CD4-positive, alpha-beta T cell treated with Interleukin-4 for 1 hour (primary cell): ENCODE measurements at regions not wholly inside any gene's neighbourhood (a gene's known extent, or its start where the extent isn't known, plus 50 kb on each side); places are given as distances from the start of the nearest gene placed in this dataset.
A peak's percentile ranks its signal among the peaks of the same experiment; 100 is the strongest.
"Not testable (repeated sequence)": the region's sequence is repeated elsewhere in the genome, so short reads cannot be mapped to it uniquely, and the experiment has no call there.

Experiments
- DNase-seq, 2 donors: peaks; one replicate each; pipeline ENCODE4 v3.0.0-alpha.2; 2020 to 2022

DNA sequence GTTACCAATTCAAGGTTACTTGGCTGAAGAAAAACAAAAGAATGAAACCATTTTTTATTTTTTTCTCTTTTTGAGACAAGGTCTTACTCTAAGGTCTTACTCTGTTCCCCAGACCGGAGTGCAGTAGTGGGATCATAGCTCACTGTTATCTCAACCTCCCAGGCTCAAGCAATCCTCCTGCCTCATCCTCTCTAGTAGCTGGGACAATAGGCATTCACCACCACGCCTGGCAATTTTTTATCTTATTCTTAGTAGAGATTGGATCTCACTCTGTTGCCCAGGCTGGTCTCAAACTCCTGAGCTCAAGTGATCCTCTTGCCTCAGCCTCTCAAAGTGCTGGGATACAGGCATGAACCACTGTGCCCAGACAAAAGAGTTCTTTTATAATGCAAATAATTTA, 3732.0 kb upstream of the OR11H1 start:
- not testable (repeated sequence) for DNase-seq

DNA sequence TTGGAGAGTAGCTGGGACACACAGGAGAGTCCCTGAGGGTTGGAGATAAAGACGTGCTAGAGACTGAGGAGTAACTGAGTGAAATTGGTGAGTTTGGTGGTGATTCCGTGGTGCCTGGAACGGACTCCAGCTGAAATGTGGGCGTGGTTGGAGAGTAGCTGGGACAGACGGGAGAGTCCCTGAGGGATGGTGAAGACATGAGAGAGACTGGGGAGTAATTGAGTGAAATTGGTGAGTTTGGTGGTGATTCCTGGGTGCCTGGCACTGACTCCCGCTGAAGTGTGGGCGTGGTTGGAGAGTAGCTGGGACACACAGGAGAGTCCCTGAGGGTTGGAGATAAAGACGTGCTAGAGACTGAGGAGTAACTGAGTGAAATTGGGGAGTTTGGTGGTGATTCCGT, 3712.5 kb upstream of the OR11H1 start:
- peak in 1 of 2 donors; percentile 11 for DNase-seq

DNA sequence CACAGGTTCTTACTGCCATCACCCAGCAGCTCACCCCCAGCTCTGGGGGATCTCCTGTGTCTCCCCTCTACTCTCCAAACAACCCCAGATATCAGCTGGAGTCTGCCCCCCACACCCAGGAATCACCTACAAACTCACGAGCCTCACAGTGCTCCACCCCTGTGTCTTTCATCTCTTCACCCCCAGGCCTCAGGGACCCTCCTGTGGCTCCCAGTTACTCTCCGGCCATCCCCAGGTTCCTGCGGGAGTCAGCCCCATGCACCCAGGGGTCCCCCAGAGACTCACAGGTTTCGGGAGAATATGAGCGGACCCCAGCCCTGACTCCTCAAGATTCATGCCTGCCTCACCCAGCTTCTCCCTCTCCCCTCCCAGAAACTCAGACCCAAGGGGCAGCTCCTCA, 3709.1 kb upstream of the OR11H1 start:
- not testable (repeated sequence) for DNase-seq

DNA sequence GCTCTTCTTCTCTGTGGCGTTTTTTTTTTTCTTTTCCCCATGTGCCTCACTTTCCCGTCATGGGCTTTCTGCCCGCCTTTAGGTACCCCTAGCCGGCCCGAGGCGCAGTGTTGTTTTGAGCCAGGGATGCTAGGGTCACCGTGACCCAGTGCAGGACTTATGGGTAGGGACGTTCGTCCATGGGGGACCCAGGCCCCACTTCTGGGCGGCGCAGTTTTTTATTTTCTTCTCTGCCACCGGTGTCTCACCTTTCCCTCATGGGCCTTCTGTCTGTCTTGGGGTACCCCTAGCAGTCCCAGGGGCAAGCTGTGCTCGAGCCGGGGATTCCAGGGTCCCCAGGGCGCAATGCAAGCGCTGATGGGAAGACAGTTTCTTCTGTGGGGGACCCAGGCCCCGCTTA, 3705.7 kb upstream of the OR11H1 start:
- not testable (repeated sequence) for DNase-seq

DNA sequence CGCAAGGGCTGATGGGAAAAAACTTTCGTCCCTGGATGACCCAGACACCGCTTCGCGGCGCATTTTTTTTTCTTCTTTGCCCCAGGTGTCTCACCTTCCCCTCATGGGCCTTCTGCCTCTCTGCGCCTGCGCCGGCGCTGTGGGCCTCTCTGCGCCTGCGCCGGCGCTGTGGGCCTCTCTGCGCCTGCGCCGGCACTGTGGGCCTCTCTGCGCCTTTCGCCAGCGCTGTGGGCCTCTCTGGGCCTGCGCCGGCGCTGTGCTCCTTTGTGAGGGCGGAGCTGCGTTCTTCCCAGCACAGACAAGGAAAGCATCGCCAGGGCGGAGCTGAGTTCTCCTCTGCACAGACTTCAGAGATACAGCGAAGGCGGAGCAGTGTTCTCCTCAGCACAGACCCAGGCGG, 3703.0 kb upstream of the OR11H1 start:
- DNase-seq: not testable (repeated sequence)

DNA sequence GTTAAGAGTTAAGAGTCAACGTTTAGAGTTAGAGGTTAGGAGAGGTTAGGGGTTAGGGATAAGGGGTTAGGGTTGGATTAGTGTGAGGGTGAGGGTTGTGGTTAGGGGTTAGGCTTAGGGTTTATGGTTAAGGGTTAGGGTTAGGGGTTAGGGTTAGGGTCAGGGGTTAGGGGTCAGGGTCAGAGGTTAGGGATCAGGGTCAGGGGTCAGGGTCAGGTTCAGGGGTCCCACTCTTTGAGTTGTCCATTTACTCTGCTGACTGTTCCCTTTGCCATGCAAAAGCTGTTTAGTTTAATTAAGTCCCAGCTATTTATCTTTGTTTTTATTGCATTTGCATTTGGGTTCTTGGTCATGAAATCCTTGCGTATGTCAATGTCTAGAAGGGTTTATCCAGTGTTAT, 3702.0 kb upstream of the OR11H1 start:
- DNase-seq: not testable (repeated sequence)

DNA sequence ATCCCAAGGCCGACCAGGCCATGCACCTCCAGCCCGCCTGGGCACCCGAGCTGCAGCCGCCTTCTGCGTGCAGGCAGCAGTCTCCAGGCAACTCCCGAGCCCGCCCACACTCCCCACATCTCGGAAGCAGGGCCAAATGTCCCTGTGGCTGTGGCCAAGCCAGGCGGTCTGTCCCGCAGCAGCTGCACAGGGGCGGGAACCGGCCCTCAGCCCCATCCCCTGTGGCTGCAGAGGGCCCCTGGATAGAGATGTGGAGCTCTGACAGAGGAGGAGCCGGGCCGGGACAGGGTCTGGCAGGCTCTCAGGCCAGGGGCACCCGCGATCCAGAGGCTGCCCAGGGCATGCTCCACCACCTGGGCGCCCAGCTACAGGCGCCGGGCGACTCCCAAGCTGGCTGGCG, 3698.6 kb upstream of the OR11H1 start:
- DNase-seq: peak in 1 of 2 donors; percentile 11
